K562 (cell line): ENCODE measurements at regions not wholly inside any gene's neighbourhood (a gene's known extent, or its start where the extent isn't known, plus 50 kb on each side); places are given as distances from the start of the nearest gene placed in this dataset.

ENCODE experiments used
- ESRRA ChIP-seq: fragments of 450-650 bp; IDR thresholded peaks from 2 replicates; pipeline ENCODE4 v1.6.1; 2014; ENCODE audit warnings: low read depth, mild to moderate bottlenecking, moderate library complexity, borderline replicate concordance
- EWSR1 ChIP-seq: fragments of 450-650 bp; IDR thresholded peaks from 2 replicates; pipeline ENCODE4 v1.6.1; 2018; ENCODE audit warnings: borderline replicate concordance, mild to moderate bottlenecking, low read depth, moderate library complexity; ENCODE audit not compliant: partially characterized antibody
- HMGXB4 ChIP-seq: sonication (generic); formaldehyde crosslinking; IDR thresholded peaks from 2 replicates; pipeline ENCODE4 v1.8.1; 2023; ENCODE audit warnings: mild to moderate bottlenecking, missing genetic modification reagents
- HNRNPK ChIP-seq: fragments of 200-400 bp; formaldehyde crosslinking; IDR thresholded peaks from one replicate; pipeline ENCODE4 v1.6.1; 2018; ENCODE audit warnings: mild to moderate bottlenecking, low read depth, low read length; ENCODE audit not compliant: poor library complexity, severe bottlenecking
- KLF16 ChIP-seq: IDR thresholded peaks from 2 replicates; pipeline ENCODE4 v1.6.1; 2016; ENCODE audit warnings: antibody characterized with exemption
- MECOM ChIP-seq: fragments of 250-450 bp; sonication (Bioruptor Pico); IDR thresholded peaks from 2 replicates; pipeline ENCODE4 v1.8.0; 2022; ENCODE audit warnings: inconsistent platforms
- NCOR1 ChIP-seq: fragments of 450-650 bp; IDR thresholded peaks from 2 replicates; pipeline ENCODE4 v1.6.1; 2016; ENCODE audit warnings: mild to moderate bottlenecking, moderate library complexity
- PHF21A ChIP-seq: fragments of 450-650 bp; IDR thresholded peaks from 2 replicates; pipeline ENCODE4 v1.6.1; 2017; ENCODE audit warnings: low read depth, borderline replicate concordance
- PURB ChIP-seq: sonication (generic); formaldehyde crosslinking; IDR thresholded peaks from 2 replicates; pipeline ENCODE4 v1.9.0; 2021; ENCODE audit warnings: low read depth, mild to moderate bottlenecking, missing genetic modification reagents
- SLC30A9 ChIP-seq: fragments of 250-450 bp; sonication (Bioruptor Pico); IDR thresholded peaks from 2 replicates; pipeline ENCODE4 v1.8.0; 2022; ENCODE audit warnings: mild to moderate bottlenecking, moderate library complexity
- SOX6 ChIP-seq: fragments of 450-650 bp; IDR thresholded peaks from 2 replicates; pipeline ENCODE4 v1.6.1; 2014; ENCODE audit warnings: mild to moderate bottlenecking
- TBP ChIP-seq: optimal IDR thresholded peaks from 2 replicates; pipeline ENCODE3; 2011; ENCODE audit warnings: low read depth, low read length, improper control_type of control experiment
- TRIM28 ChIP-seq: fragments of 450-650 bp; IDR thresholded peaks from 2 replicates; pipeline ENCODE4 v1.6.1; 2017
- XRCC3 ChIP-seq: fragments of 450-650 bp; IDR thresholded peaks from 2 replicates; pipeline ENCODE4 v1.6.1; 2017; ENCODE audit warnings: mild to moderate bottlenecking, moderate library complexity
- ZFX ChIP-seq: sonication (generic); formaldehyde crosslinking; IDR thresholded peaks from 2 replicates; pipeline ENCODE4 v1.8.0; 2022; ENCODE audit warnings: mild to moderate bottlenecking, missing genetic modification reagents, moderate library complexity
- ZNF134 ChIP-seq: fragments of 250-450 bp; sonication (Bioruptor Pico); conservative IDR thresholded peaks from 2 replicates; pipeline ENCODE4 v1.4.0; 2020
- ZNF589 ChIP-seq: fragments of 200-800 bp; sonication (Bioruptor generic); IDR thresholded peaks from 2 replicates; pipeline ENCODE4 v1.6.1; 2016; ENCODE audit warnings: low read depth, missing genetic modification characterization, missing compliant biosample characterization
- ZNF830 ChIP-seq: fragments of 250-450 bp; sonication (Bioruptor Pico); IDR thresholded peaks from 2 replicates; pipeline ENCODE4 v1.5.0; 2021; ENCODE audit warnings: mild to moderate bottlenecking
- ZSCAN32 ChIP-seq: fragments of 450-650 bp; formaldehyde crosslinking; IDR thresholded peaks from 2 replicates; pipeline ENCODE4 v1.4.0; 2020; ENCODE audit warnings: mild to moderate bottlenecking, moderate library complexity
- TF ChIP-seq, protein P1 (sequence below), 2 experiments: fragments of 450-650 bp; IDR thresholded peaks; 2 replicates each; pipeline ENCODE4 v1.6.1; 2018; ENCODE audit warnings: mild to moderate bottlenecking in 2 of 2, low read depth in 1 of 2; ENCODE audit not compliant: partially characterized antibody in 2 of 2
- TF ChIP-seq, protein P2 (sequence below): fragments of 250-450 bp; sonication (Bioruptor Pico); IDR thresholded peaks from 2 replicates; pipeline ENCODE4 v1.9.0; 2021; ENCODE audit warnings: mild to moderate bottlenecking, inconsistent platforms

DNA sequence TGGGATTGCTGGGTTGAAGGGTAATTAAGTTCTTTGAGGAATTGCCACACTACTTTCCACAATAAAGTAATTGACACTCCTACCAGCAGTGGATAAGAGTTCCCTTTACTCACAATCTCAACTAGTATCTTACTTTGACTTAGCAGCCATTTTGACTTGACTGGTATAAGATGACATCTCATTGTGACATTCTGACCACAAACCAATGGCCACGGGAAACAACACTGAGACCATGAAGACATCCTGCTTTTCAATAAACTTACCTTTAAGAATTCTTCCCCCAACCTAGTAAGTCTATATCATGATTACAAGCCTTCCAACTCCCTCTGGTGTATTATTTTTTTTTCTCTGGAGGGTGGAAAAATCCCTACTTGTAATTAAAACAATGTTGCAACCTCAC lies 66.9 kb upstream of the WDR1 start (continued):
- TF ChIP-seq ZNF830 (CRISPR knock-in tag), result no peak
- TF ChIP-seq TBP, result no peak
- TF ChIP-seq ZNF134 (CRISPR knock-in tag), result peak; percentile 60; the same call in 1 of the 2 replicates
- TF ChIP-seq XRCC3, result no peak
- TF ChIP-seq, protein P1, sequence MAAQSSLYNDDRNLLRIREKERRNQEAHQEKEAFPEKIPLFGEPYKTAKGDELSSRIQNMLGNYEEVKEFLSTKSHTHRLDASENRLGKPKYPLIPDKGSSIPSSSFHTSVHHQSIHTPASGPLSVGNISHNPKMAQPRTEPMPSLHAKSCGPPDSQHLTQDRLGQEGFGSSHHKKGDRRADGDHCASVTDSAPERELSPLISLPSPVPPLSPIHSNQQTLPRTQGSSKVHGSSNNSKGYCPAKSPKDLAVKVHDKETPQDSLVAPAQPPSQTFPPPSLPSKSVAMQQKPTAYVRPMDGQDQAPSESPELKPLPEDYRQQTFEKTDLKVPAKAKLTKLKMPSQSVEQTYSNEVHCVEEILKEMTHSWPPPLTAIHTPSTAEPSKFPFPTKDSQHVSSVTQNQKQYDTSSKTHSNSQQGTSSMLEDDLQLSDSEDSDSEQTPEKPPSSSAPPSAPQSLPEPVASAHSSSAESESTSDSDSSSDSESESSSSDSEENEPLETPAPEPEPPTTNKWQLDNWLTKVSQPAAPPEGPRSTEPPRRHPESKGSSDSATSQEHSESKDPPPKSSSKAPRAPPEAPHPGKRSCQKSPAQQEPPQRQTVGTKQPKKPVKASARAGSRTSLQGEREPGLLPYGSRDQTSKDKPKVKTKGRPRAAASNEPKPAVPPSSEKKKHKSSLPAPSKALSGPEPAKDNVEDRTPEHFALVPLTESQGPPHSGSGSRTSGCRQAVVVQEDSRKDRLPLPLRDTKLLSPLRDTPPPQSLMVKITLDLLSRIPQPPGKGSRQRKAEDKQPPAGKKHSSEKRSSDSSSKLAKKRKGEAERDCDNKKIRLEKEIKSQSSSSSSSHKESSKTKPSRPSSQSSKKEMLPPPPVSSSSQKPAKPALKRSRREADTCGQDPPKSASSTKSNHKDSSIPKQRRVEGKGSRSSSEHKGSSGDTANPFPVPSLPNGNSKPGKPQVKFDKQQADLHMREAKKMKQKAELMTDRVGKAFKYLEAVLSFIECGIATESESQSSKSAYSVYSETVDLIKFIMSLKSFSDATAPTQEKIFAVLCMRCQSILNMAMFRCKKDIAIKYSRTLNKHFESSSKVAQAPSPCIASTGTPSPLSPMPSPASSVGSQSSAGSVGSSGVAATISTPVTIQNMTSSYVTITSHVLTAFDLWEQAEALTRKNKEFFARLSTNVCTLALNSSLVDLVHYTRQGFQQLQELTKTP (IDR thresholded peaks at IDR 0.05; ENCODE audit: low read depth in 1 of 2, partially characterized antibody in 2 of 2), result peak in 1 of 2 experiments; percentile 49
- TF ChIP-seq NCOR1, result no peak
- TF ChIP-seq ZNF589 (CRISPR knock-in tag), result peak; percentile 92
- no peak for TF ChIP-seq SLC30A9 (CRISPR knock-in tag)
- no peak for TF ChIP-seq TRIM28
- TF ChIP-seq, protein P2, sequence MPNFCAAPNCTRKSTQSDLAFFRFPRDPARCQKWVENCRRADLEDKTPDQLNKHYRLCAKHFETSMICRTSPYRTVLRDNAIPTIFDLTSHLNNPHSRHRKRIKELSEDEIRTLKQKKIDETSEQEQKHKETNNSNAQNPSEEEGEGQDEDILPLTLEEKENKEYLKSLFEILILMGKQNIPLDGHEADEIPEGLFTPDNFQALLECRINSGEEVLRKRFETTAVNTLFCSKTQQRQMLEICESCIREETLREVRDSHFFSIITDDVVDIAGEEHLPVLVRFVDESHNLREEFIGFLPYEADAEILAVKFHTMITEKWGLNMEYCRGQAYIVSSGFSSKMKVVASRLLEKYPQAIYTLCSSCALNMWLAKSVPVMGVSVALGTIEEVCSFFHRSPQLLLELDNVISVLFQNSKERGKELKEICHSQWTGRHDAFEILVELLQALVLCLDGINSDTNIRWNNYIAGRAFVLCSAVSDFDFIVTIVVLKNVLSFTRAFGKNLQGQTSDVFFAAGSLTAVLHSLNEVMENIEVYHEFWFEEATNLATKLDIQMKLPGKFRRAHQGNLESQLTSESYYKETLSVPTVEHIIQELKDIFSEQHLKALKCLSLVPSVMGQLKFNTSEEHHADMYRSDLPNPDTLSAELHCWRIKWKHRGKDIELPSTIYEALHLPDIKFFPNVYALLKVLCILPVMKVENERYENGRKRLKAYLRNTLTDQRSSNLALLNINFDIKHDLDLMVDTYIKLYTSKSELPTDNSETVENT (CRISPR knock-in tag), result no peak
- no peak for TF ChIP-seq PURB
- no peak for TF ChIP-seq KLF16
- TF ChIP-seq HNRNPK, result no peak
- TF ChIP-seq EWSR1, result no peak
- no peak for TF ChIP-seq SOX6
- no peak for TF ChIP-seq HMGXB4
- TF ChIP-seq MECOM, result no peak; the same call in 1 of the 2 replicates
- TF ChIP-seq ZFX (CRISPR knock-in tag), result no peak
- TF ChIP-seq ESRRA, result no peak
- no peak for TF ChIP-seq PHF21A
- peak; percentile 42; the same call in 1 of the 2 replicates for TF ChIP-seq ZSCAN32 (CRISPR knock-in tag)
